ENCODE measurements at regions not wholly inside any gene's neighbourhood (a gene's known extent, or its start where the extent isn't known, plus 50 kb on each side); places are given as distances from the start of the nearest gene placed in this dataset.
A peak's percentile ranks its signal among the peaks of the same experiment; 100 is the strongest.

GRCh38 chr2:149652926-149653325 is 65.4 kb upstream of the MMADHC start:
- H3K4me3 ChIP-seq (ENCODE audit: low read depth, low read length): no peak overlapping the region
- TF ChIP-seq CTCF (IDR thresholded peaks at IDR 0.05; ENCODE audit: low read depth, low read length, missing control alignments): no peak
- no peak for DNase-seq (ENCODE audit: low read depth)
- in situ Hi-C loops (cut with HindIII; ENCODE audit: low sequenced_read_pairs): no loop called here

GRCh38 chr2:149652526-149652925 is 65.0 kb upstream of the MMADHC start:
- in situ Hi-C loops (cut with HindIII; ENCODE audit: low sequenced_read_pairs): no loop called here

DNA sequence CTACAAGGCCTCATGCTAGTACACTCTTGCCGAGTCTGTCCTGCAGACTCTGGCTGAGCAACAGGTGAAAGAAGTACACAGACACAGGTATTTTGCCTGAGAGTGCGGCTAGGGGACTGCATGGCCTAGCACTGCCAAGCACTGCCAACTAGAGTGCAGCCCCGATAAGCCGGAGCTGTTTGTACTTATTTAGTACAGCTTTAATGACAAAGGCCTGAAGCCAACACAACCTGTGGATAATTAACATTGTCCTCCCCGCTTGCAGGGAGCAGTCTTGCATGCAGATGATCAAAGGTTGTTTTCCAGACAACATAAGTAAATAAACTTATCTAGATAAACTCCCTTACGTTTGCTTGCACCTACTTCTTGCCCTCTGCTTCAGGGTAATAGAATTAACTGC is 63.7 kb upstream of the MMADHC start:
- in situ Hi-C loops (cut with HindIII; ENCODE audit: low sequenced_read_pairs): no loop called here

More at GRCh38 chr2:149652526-149652925, 65.0 kb upstream of the MMADHC start:
- no peak for DNase-seq (ENCODE audit: low read depth)
- no peak overlapping the region for H3K4me3 ChIP-seq (ENCODE audit: low read depth, low read length)
- TF ChIP-seq CTCF (IDR thresholded peaks at IDR 0.05; ENCODE audit: low read depth, low read length, missing control alignments): no peak

GRCh38 chr2:149650006-149650405 is 62.4 kb upstream of the MMADHC start:
- TF ChIP-seq CTCF (IDR thresholded peaks at IDR 0.05; ENCODE audit: low read depth, low read length, missing control alignments): no peak
- no peak overlapping the region for H3K4me3 ChIP-seq (ENCODE audit: low read depth, low read length)
- no peak for DNase-seq (ENCODE audit: low read depth)
- in situ Hi-C loops (cut with HindIII; ENCODE audit: low sequenced_read_pairs): no loop called here

More for the DNA sequence above, 63.7 kb upstream of the MMADHC start:
- DNase-seq (ENCODE audit: low read depth): no peak
- no peak overlapping the region for H3K4me3 ChIP-seq (ENCODE audit: low read depth, low read length)
- TF ChIP-seq CTCF (IDR thresholded peaks at IDR 0.05; ENCODE audit: low read depth, low read length, missing control alignments): no peak

GRCh38 chr2:149648282-149649030 is 60.9 kb upstream of the MMADHC start:
- TF ChIP-seq CTCF (IDR thresholded peaks at IDR 0.05; ENCODE audit: low read depth, low read length, missing control alignments): no peak
- in situ Hi-C loops (cut with HindIII; ENCODE audit: low sequenced_read_pairs): no loop called here
- H3K4me3 ChIP-seq (ENCODE audit: low read depth, low read length): no peak overlapping the region
- DNase-seq (ENCODE audit: low read depth): peak; percentile 41

DNA sequence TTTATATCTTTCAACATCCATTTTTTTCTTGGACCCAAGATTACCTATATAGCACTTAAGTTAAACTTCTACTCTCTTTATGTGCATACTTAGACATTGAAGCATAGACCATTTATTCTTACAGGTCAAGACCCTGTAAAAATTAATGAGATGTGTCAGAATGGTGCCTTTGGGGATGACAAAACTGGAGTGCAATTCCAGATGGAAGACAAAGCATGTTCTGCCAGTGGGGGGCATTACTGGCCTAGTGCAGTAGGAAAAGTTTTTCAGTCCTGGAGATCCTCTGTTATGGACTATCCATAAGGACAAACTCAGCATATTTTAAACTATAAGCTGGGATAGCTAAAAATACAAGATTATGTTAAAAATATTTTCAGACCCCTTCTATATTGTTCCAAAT is 57.8 kb upstream of the MMADHC start:
- DNase-seq (ENCODE audit: low read depth): no peak
- no peak for TF ChIP-seq CTCF (IDR thresholded peaks at IDR 0.05; ENCODE audit: low read depth, low read length, missing control alignments)
- in situ Hi-C loops (cut with HindIII; ENCODE audit: low sequenced_read_pairs): no loop called here
- H3K4me3 ChIP-seq (ENCODE audit: low read depth, low read length): no peak overlapping the region

Measured in astrocyte of the cerebellum (primary cell).